ENCODE measurements at regions not wholly inside any gene's neighbourhood (a gene's known extent, or its start where the extent isn't known, plus 50 kb on each side); places are given as distances from the start of the nearest gene placed in this dataset.
"Not testable (repeated sequence)": the region's sequence is repeated elsewhere in the genome, so short reads cannot be mapped to it uniquely, and the experiment has no call there.

- no peak for DNase-seq
- WGBS (ENCODE audit: insufficient coverage, low coverage, low lambda C conversion rate, missing lambda C conversion rate), result 70% methylated on average over 1 of the region's 1 CpG
- intact Hi-C loops (cut with DNase I), result no loop called here
- TF ChIP-seq POLR2A (IDR thresholded peaks at IDR 0.05) (no peak), CTCF (IDR thresholded peaks at IDR 0.05) (no peak)
- no peaks in the 10 kb centered on the region for H3K27me3 ChIP-seq
- no peaks in the 10 kb centered on the region for H3K36me3 ChIP-seq
- no peak overlapping the region for H3K4me3 ChIP-seq
- H3K4me1 ChIP-seq, result no peaks in the 10 kb centered on the region
- ATAC-seq, result no peak
- H3K9me3 ChIP-seq, result no peaks in the 10 kb centered on the region
- no peak overlapping the region for H3K27ac ChIP-seq
These were observed 52.2 kb upstream of the EDIL3 start for GRCh38 chr5:84436866-84437265.

GRCh38 chr5:84435861-84436346 is 51.2 kb upstream of the EDIL3 start:
- intact Hi-C loops (cut with DNase I); H3K27ac ChIP-seq; H3K4me3 ChIP-seq; H3K9me3 ChIP-seq; DNase-seq; H3K36me3 ChIP-seq; H3K27me3 ChIP-seq; H3K4me1 ChIP-seq; ATAC-seq: not testable (repeated sequence)
- 53% methylated on average over 8 of the region's 8 CpGs for whole genome bisulfite sequencing (ENCODE audit: insufficient coverage, low coverage, low lambda C conversion rate, missing lambda C conversion rate)
